Fibroblast of the aortic adventitia (primary cell): ENCODE measurements at regions not wholly inside any gene's neighbourhood (a gene's known extent, or its start where the extent isn't known, plus 50 kb on each side); places are given as distances from the start of the nearest gene placed in this dataset.

Experiments
- DNase-seq: peaks from one replicate; pipeline ENCODE4 v3.0.0-alpha.2; 2010; ENCODE audit warnings: low read depth
- H3K4me3 ChIP-seq: 2 replicates; pipeline ENCODE4 v1.5.1; 2011; ENCODE audit warnings: low read depth, mild to moderate bottlenecking, control low read depth, low read length, moderate library complexity
- CTCF ChIP-seq: IDR thresholded peaks from 2 replicates; pipeline ENCODE4 v1.5.1; 2011; ENCODE audit warnings: mild to moderate bottlenecking, low read length, control low read depth, inconsistent platforms; ENCODE audit not compliant: insufficient read depth

DNA sequence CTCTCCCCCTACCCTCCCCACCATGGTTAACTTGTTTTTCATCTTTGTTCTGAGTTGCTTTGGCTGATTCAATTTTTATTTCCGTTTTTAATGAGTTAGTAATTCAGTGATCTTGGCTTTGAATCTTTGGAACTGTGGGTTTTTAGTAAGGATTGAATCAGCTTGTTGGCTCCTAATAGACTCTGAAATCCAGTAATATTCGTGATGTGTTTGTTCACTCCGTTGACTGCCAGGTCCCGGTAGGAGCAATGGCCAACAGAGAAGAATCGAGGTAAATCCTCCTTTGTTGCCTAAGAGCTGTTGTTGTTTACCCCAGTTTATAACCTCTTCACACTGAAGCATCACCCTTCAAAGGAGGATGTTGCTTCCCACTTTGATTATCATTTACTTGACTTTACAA is 92.7 kb downstream of the PCSK1 start:
- peak; percentile 85 for DNase-seq

GRCh38 chr5:96339862-96340261 is 93.2 kb downstream of the PCSK1 start:
- no peak overlapping the region for H3K4me3 ChIP-seq
- peak; percentile 71 for DNase-seq
- TF ChIP-seq CTCF, result no peak

More for the DNA sequence above, 92.7 kb downstream of the PCSK1 start:
- no peak overlapping the region for H3K4me3 ChIP-seq
- TF ChIP-seq CTCF, result no peak

- H3K4me3 ChIP-seq, result no peak overlapping the region
- TF ChIP-seq CTCF, result no peak
- DNase-seq, result no peak
Measured at GRCh38 chr5:96338624-96339415, 94.2 kb downstream of the PCSK1 start.

GRCh38 chr5:96338091-96338490 is 95.0 kb downstream of the PCSK1 start:
- TF ChIP-seq CTCF, result no peak
- H3K4me3 ChIP-seq, result no peak overlapping the region
- no peak for DNase-seq

DNA sequence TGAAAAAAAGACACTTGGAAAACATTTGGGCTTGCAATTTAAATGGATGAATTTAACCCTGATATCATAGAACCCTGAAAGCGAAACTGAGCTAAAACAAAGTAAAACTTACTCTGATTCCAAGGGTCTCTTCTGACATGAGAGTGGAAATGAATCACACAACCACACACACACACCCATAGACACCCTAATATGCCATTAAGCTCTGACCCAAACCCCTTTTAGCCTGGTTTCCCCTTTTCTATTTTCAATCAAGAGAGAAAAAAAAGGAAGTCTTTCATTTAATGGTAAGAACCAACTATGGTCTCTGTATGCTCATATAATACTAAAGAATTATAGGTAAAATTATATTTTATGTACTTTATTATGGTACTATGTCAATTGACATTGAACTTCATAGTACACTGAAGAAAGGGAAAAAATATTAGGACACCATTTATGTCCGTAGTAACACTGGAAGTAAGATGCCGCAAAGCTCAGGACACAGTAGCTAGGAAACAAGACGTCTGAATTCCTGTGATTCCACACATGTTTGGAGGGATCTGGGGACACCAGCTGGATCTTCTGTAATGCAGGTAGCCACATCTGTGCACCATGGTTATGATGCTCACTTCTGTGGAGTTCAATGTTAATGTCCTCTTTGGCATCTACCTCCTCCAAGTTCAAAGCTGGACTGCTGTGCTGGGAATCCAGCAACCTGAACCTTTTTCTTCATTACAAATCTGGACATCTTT is 95.8 kb downstream of the PCSK1 start:
- DNase-seq, result no peak
- TF ChIP-seq CTCF, result no peak
- no peak overlapping the region for H3K4me3 ChIP-seq

DNA sequence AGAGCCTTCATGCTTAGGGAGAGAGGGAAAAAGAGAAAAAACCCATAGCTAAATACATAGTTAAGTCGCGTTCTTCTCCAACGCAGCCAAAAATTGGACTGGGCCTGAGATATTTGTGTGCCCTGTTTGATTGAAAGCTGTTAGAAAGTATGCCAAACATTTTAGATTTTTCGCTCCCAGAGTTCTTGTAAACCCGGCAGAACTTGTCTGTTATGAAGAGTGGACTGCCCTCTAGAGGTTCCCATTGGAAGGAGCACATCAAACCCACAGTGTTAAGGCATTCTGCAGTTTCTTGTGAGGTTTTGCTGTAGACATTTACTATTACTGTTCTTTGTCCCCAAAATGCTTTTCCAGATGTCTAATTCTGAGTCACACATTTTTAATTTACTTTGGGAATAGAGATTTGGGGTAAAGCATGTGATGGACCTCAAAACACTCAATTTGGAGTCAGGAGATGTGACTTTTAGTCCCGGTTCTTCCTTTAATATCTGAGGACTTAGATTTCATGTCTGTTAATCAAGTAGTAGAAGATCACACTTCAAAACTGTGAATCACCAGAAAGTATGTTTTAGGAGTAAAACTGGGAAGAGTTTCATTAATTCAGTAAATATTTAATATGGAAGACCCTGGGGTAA is 96.6 kb downstream of the PCSK1 start:
- TF ChIP-seq CTCF, result peak; percentile 92
- no peak overlapping the region for H3K4me3 ChIP-seq
- DNase-seq, result peak; percentile 95
